DND-41 (cell line): ENCODE measurements at regions not wholly inside any gene's neighbourhood (a gene's known extent, or its start where the extent isn't known, plus 50 kb on each side); places are given as distances from the start of the nearest gene placed in this dataset.

ENCODE experiments used
- CTCF ChIP-seq: IDR thresholded peaks from 2 replicates; pipeline ENCODE4 v1.5.1; 2012; ENCODE audit warnings: borderline replicate concordance, low read length, moderate library complexity, mild to moderate bottlenecking; ENCODE audit not compliant: poor library complexity, severe bottlenecking; ENCODE audit errors: extremely low read depth
- EZH2 ChIP-seq: IDR thresholded peaks from 3 replicates; pipeline ENCODE4 v1.6.1; 2012; ENCODE audit warnings: borderline replicate concordance, low read depth, mild to moderate bottlenecking, moderate library complexity, low read length, inconsistent platforms; ENCODE audit not compliant: severe bottlenecking

- TF ChIP-seq EZH2 (no peak), CTCF (no peak)
Measured at GRCh38 chr2:221674446-221674845, 102.3 kb upstream of the EPHA4 start.
